Panc1 (cell line): ENCODE measurements at regions not wholly inside any gene's neighbourhood (a gene's known extent, or its start where the extent isn't known, plus 50 kb on each side); places are given as distances from the start of the nearest gene placed in this dataset.

Experiments used
- ATAC-seq: fragments of 200-7000 bp; cut with Tn5 transposase; 2 replicates; pipeline ENCODE4 v1.9.1; 2020; ENCODE audit warnings: mild to moderate bottlenecking, moderate library complexity
- BruUV-seq: library from RNA; stranded (reverse); fragments of 400-500 nt; replicated peaks from 2 replicates; lab custom pipeline; 2021; lab: Mats Ljungman, UMichigan
- CTCF ChIA-PET: fragments of 300-600 bp; sonication (Branson Sonifier 250); formaldehyde crosslinking; loops from one replicate; lab custom pipeline; 2022; ENCODE audit warnings: antibody characterized with exemption; lab: Charles Lee
- POLR2A ChIA-PET: fragments of 300-600 bp; sonication (Branson Sonifier 250); formaldehyde crosslinking; loops from one replicate; lab custom pipeline; 2022; ENCODE audit warnings: antibody characterized with exemption; lab: Charles Lee
- DNase-seq: peaks from one replicate; pipeline ENCODE4 v3.0.0-alpha.2; 2010; ENCODE audit warnings: low read depth, low spot score
- H3K27ac ChIP-seq: 2 replicates; pipeline ENCODE4 v1.5.1; 2011; ENCODE audit warnings: mild to moderate bottlenecking, low read length, inconsistent platforms
- H3K27me3 ChIP-seq: fragments of 200-500 bp; sonication (Bioruptor generic); 2 replicates; pipeline ENCODE4 v1.6.0; 2014; ENCODE audit warnings: low read length, inconsistent platforms; ENCODE audit not compliant: control insufficient read depth, insufficient read depth
- H3K36me3 ChIP-seq: fragments of 200-500 bp; sonication (Bioruptor generic); 2 replicates; pipeline ENCODE4 v1.5.1; 2014; ENCODE audit warnings: inconsistent platforms, mild to moderate bottlenecking, low read length, moderate library complexity; ENCODE audit not compliant: control insufficient read depth, insufficient read depth
- H3K4me1 ChIP-seq: 2 replicates; pipeline ENCODE4 v1.5.1; 2011; ENCODE audit warnings: inconsistent platforms, mild to moderate bottlenecking, low read length, moderate library complexity; ENCODE audit not compliant: control insufficient read depth, insufficient read depth
- H3K4me3 ChIP-seq, 2 experiments: 2 replicates each; pipeline ENCODE4 v1.5.1; 2011 to 2012; ENCODE audit warnings: low read depth in 2 of 2, low read length in 2 of 2, mild to moderate bottlenecking in 2 of 2, inconsistent platforms in 1 of 2, moderate library complexity in 1 of 2
- H3K9me3 ChIP-seq: fragments of 200-500 bp; sonication (Bioruptor generic); 2 replicates; pipeline ENCODE4 v1.5.1; 2014; ENCODE audit warnings: low read depth, mild to moderate bottlenecking, inconsistent platforms, low read length, moderate library complexity; ENCODE audit not compliant: control insufficient read depth, insufficient read depth
- CTCF ChIP-seq: fragments of 450-650 bp; IDR thresholded peaks from 2 replicates; pipeline ENCODE4 v1.5.1; 2017; ENCODE audit warnings: mild to moderate bottlenecking
- POLR2AphosphoS5 ChIP-seq: IDR thresholded peaks from 2 replicates; pipeline ENCODE4 v1.6.1; 2012; ENCODE audit warnings: mild to moderate bottlenecking, low read depth, low read length, moderate library complexity
- REST ChIP-seq, 2 experiments: IDR thresholded peaks; 2 replicates each; pipeline ENCODE4 v1.6.1; 2011 to 2012; ENCODE audit warnings: low read depth in 2 of 2, control low read depth in 1 of 2, low read length in 1 of 2, mild to moderate bottlenecking in 1 of 2, moderate library complexity in 1 of 2; ENCODE audit not compliant: insufficient read depth in 1 of 2
- SIN3A ChIP-seq: IDR thresholded peaks from 2 replicates; pipeline ENCODE4 v1.6.1; 2012; ENCODE audit warnings: low read depth, mild to moderate bottlenecking, low read length, moderate library complexity, borderline replicate concordance; ENCODE audit not compliant: insufficient read depth
- TCF7L2 ChIP-seq: IDR thresholded peaks from 2 replicates; pipeline ENCODE4 v1.6.1; 2011; ENCODE audit warnings: mild to moderate bottlenecking, low read depth, low read length, inconsistent platforms
- in situ Hi-C: cut with HindIII; loops from 2 replicates; pipeline ENCODE4 v1.10.0; 2016; ENCODE audit warnings: low sequenced_read_pairs, low pct_unique_long_range_greater_than_20kb
- intact Hi-C: fragments of 100-400 bp; cut with micrococcal nuclease; formaldehyde crosslinking; loops from one replicate; pipeline ENCODE4 v1.10.0; 2022; ENCODE audit not compliant: unreplicated experiment

DNA sequence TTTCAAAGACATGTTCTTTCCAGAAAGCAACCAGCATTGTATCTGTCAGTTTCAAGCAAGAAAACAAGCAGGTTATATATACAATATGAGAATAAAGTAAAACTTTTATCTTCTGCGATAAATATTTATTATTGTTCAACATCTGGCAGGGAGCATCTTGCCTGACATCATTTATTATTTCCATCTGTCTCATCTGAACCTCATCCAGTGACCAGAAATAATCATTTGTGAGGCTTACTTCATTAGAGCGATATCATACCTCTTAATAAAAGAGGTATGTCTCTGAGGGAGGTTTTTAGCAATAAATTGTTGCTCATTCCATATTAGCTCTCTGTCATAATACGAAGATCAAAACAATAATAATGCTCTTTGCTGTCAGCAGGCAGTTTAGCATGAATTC lies 226.1 kb downstream of the CDC14C start:
- Histone ChIP-seq H3K27ac (no peak overlapping the region), H3K36me3 (no peaks in the 10 kb centered on the region), H3K27me3 (no peaks in the 10 kb centered on the region), H3K4me3 (no peak overlapping the region), H3K4me1 (no peaks in the 10 kb centered on the region), H3K9me3 (no peaks in the 10 kb centered on the region)
- ChIA-PET POLR2A (interaction anchor here (0.6 kb wide), 1 partner anchor 486 kb away, joined by 3 read pairs; no protein-coding TSS in a partner anchor), CTCF (no interaction called here)
- BruUV-seq = no TSS peak
- no peak for DNase-seq
- intact Hi-C loops = no loop called here
- ATAC-seq = no peak
- TF ChIP-seq POLR2AphosphoS5 (no peak), SIN3A (no peak), CTCF (no peak)
- in situ Hi-C loops = no loop called here

DNA sequence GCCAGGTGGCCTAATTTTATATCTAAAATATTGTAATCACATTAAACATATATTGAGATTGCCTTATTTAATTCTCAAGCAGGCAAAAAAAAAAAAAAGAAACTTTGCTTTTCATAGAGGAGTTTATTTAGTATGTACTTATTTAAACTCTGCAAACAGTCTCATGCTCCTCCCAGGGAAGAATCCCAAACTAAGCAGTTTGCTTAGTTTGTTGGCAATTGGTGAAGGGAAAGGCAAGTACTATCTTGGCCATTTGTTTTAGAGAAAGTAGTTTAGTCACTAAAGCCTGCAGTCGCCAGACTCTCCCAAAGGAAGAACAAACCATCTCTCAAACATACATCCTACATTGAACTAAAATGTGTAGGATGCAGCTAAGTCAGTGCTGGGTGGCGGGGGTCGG lies 226.8 kb downstream of the CDC14C start:
- CTCF ChIA-PET = no interaction called here

More for the DNA sequence above, 226.8 kb downstream of the CDC14C start:
- BruUV-seq = no TSS peak
- Histone ChIP-seq H3K36me3 (no peaks in the 10 kb centered on the region), H3K4me1 (no peaks in the 10 kb centered on the region), H3K9me3 (no peaks in the 10 kb centered on the region), H3K27ac (no peak overlapping the region), H3K27me3 (no peaks in the 10 kb centered on the region), H3K4me3 (no peak overlapping the region)
- POLR2A ChIA-PET = no interaction called here
- intact Hi-C loops (no loop called here), in situ Hi-C loops (no loop called here)
- ATAC-seq = no peak
- TF ChIP-seq CTCF (no peak), REST (IDR thresholded peaks at IDR 0.05; ENCODE audit: insufficient read depth in 1 of 2, low read depth in 2 of 2, low read length in 1 of 2) (no peak), SIN3A (no peak), POLR2AphosphoS5 (no peak), TCF7L2 (no peak)
- DNase-seq = no peak
